Activated CD4-positive, alpha-beta T cell treated with anti-CD3 and anti-CD28 coated beads for 24 hours (primary cell): ENCODE measurements at regions not wholly inside any gene's neighbourhood (a gene's known extent, or its start where the extent isn't known, plus 50 kb on each side); places are given as distances from the start of the nearest gene placed in this dataset.
"Not testable (repeated sequence)": the region's sequence is repeated elsewhere in the genome, so short reads cannot be mapped to it uniquely, and the experiment has no call there.

Source experiments
- DNase-seq, 2 donors: peaks; one replicate each; pipeline ENCODE4 v3.0.0-alpha.2; 2020; ENCODE audit warnings: low read depth in 2 of 2

DNA sequence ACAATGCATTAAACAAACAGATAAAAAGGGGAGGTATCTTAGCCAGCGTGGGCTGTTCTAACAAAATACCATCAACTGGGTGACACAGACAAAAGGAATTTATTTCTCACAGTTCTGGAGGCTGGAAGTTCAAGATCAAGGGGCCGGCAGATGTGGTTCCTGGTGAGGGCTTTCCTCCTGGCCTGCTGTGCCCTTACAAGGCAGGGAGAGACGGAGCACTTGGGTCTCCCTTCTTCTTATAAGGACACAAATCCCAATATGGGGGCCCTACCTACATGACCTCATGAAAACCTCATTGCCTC, 281.6 kb upstream of the KLF14 start:
- no peak for DNase-seq

GRCh38 chr7:131016230-131016629, 282.2 kb upstream of the KLF14 start:
- no peak for DNase-seq

DNA sequence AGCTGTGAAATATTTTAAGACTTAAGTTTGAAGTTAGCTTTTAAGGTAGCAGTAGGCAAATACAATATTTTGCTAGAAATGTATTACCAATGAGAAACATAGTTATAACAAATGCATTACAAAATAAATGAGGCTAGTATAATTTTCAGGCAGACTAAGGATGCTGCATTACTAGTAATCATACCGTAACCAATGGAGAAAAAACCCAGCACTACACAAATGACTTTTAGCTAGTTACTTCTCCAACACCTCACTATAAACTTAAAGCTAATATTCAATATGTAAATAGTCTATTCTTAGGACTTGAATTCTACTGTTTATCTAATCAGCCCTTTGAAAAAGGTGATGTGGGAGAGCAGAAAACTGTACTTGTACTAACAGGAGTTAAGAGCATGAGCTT, 285.3 kb upstream of the KLF14 start:
- no peak for DNase-seq

- DNase-seq: no peak
Observed at GRCh38 chr7:131020759-131021261, 286.8 kb upstream of the KLF14 start.

- no peak for DNase-seq
Observed at GRCh38 chr7:131021460-131021859, 287.5 kb upstream of the KLF14 start.

GRCh38 chr7:131021902-131022301, 287.9 kb upstream of the KLF14 start:
- DNase-seq: no peak

DNA sequence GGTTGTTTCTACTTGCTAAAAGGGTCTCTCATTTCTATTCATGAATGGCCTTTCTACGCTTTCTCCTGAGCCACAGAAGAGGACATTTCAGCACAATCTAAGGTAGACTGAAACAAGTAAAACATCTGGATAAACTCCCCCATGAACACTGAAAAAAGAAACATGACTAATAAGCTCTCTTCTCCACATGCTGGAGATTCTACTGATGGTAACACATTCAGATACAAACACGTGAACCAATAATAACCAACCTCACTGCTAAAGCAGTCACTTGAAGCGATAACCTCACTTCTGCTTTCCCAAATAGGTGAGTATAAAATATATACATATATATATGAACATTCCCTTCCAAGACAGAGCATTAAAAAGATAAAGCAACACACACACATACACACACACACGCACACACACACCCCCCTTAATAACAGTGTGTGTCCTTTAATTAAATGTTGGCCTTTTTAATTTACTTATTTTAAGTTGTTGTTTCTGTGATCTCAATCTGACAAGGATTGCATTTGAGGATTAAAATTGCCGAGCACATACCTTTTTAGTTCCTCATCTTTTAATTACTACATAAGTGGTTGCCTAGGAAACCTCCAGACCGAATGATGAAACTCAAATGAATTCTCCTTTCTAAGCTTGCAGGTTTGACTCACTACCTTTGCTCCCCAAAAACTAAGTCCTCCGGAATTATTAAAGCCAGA, 292.4 kb upstream of the KLF14 start:
- DNase-seq: no peak

- DNase-seq: no peak
Observed at GRCh38 chr7:131027287-131027773, 293.3 kb upstream of the KLF14 start.

DNA sequence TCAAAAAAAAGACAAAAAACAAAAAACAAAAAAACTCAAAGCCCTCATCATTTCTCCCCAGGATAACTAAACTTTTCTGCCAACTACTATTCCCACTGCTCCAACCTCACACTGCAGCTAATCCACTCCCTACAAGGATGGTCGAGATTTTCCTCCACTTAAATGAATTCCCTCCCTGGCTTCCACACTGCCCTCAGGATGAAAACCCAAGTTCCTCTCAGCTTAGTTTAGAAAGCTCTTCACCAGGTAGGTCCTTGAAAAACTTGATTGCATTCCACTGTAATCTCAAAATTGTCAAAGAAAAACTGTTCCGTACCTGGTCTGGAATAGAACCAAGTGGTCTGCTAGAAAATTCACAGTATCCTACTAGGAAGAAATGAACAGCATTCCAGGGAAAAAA, 294.3 kb upstream of the KLF14 start:
- no peak for DNase-seq

DNA sequence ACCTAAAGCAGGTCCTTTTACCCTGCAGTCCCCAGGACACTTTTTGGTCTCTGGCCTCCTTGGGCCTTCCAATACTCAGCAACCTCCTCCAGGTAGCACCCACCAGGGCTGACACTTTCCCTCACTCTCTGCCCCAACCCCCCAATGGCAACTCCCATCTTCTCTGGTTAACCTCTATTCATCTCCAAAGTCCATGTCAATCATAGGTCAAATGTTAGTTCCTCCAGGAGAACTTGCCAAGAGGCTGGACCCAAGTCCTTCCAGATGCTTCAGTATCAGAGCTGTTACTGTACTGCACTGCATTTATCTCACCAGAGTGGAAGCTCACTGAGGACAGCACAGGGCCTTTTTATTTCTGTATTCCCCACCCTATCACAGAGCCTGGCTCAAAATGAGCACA, 295.0 kb upstream of the KLF14 start:
- DNase-seq: no peak

DNA sequence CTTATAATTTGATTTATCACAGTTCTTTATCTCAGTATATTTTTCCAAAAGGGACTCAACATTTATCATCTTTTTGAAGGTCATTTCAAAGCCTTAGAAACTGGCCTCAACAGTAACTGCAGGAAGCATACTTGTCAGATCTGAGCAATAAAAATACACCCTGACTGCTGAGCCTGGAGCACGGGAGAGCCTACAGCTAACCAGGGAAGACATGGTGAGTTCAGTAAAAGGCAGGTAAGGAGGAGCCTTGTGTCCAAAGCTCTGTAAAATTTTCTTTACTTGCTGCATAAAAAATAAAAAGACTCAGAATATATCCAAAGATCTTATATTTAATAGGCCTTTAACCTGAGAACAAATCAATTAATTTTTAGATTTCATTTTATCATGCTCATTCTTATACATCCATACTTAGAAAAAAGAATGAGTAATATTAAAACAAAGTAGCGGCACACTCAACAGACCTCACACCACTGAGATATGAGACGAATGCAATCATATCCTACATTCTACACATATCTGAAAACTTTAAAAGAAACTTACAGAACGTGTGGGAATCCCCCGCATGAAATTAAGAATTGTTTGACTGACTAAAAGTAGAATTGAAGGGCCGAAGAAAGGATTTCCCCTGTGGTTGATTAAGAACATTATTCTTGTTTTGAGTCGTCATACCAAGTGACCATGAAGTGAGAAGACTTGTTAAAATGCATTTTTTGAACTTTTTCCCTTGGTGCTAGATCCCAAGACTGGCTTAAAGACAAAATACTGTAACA, 296.4 kb upstream of the MKLN1 start:
- DNase-seq: no peak

DNA sequence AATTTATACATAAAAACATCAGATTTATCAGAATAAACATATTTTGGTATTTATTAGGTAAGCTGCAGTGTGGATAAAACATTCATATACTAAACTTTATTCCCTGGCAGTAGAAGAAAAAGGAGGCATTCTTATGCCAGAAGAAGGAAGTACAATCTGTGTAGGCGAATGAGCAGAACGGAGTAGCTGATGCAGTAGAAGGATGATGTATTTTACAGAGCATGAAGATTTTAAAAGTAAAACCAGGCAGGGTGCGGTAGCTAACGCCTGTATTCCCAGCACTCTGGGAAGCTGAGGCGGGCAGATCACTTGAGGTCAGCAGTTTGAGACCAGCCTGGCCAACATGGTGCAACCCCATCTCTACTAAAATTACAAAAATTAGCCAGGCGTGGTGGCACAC, 294.9 kb upstream of the MKLN1 start:
- no peak for DNase-seq

DNA sequence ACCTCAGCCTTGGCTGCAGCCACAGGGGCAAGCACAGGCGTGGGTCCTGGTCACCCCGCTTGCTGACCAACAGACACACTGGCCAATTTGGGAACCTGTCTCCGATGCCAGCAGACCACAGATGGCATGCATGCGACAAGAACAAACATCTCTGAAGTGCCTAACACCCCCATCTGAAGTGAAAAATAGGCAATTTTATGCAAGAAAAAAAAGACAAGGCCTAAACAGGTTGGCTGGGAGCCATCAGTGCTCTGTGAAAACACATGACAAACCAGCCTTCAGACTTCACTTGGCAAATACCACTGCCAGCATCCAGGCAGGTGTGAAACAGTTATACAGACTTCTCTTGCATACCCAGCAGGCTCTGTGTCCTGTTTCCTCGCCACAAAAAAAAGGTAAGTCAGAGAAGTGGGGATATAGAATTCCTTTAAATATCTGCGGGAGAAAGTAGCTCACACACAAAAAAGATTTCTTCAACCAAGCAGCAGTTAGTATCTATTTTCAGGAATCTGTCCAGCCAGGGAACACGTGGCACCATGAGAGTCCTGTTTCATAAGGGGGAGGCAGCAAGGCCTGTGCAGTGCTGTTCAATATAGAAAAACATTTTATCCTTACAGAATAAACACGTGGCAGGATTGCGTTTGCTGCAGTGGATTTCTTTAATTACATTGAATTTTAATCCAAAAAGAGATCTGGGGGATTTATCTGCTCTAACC, 293.4 kb upstream of the MKLN1 start:
- DNase-seq: no peak

GRCh38 chr7:131035088-131035770, 292.4 kb upstream of the MKLN1 start:
- DNase-seq: no peak

DNA sequence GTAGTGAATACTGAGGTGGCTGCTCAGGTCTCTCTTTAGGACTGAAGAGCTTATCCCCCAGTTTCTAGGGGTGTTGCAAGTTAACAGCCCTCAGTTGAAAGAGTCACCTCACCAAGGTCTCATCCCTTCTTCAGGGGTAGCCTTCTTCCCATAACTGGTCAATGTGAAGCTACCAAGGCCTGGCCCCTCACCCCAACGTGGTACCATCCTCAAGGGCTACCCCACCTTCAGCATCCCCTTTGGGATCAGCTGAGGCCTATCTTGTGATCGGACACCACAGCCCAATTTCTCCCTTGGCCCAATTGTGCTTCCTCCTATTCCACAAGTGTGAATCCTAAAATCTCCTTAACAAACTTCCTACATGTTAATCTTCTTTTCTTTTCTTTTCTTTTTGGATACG, 289.5 kb upstream of the MKLN1 start:
- no peak for DNase-seq

- no peak for DNase-seq
Observed at GRCh38 chr7:131039355-131039762, 288.3 kb upstream of the MKLN1 start.

DNA sequence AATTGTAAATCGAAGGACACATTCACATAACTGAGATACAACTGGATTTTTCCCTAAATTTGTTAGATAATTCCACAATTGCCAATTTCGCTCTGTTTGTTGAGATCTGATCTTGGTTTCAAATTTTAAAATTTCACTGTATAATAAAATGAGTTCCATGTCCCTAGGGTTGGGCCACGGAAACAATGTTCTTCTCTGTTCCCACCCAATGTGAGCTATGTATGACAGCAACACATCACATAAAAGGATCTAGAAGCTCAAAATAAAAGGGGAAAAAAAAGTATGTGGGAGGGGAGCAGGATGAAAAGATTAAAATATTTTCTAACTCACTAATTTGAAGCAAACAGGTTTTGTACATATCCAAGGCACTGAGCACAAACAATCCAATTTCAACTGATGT, 287.8 kb upstream of the MKLN1 start:
- DNase-seq: no peak

GRCh38 chr7:131040467-131040932, 287.2 kb upstream of the MKLN1 start:
- DNase-seq: peak; percentile 37 to 44

DNA sequence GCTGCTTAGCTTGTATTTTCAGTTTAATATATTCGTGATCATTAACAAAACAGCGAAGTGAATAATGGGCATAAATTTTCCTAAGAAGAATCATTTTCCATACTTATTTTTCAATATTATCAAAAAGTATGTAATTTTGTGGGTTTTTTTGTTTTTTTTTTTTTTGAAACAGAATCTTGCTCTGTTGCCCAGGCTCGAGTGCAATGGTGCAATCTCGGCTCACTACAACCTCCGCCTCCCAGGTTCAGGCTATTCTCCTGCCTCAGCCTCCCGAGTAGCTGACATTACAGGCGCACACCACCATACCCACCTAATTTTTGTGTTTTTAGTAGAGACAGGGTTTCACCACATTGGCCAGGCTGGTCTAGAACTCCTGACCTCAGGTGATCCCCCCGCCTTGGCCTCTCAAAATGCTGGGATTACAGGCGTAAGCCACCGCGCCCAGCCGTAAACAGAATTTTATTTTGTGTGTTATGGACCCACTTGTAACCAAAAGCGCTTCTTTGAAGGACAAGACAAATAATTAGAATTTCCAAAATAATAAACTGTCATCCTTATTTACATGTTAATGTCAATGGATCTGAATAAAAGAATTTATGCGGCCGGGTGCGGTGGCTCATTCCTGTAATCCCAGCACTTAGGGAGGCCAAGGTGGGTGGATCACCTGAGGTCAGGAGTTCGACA, 286.5 kb upstream of the MKLN1 start:
- not testable (repeated sequence) for DNase-seq

- DNase-seq: no peak
Observed at GRCh38 chr7:131042269-131043160, 285.2 kb upstream of the MKLN1 start.
